Small intestine (tissue), 7 donors: ENCODE measurements at regions not wholly inside any gene's neighbourhood (a gene's known extent, or its start where the extent isn't known, plus 50 kb on each side); places are given as distances from the start of the nearest gene placed in this dataset.

Experiments
- DNase-seq, 2 donors: peaks; one replicate each; pipeline versions ENCODE4 v3.0.0 to v3.0.0-alpha.2; 2013
- FAIRE-seq: peaks from 2 replicates; lab custom pipeline; 2012; peaks lifted over from hg19 to GRCh38; lab: Jason Lieb, UNC
- H3K27ac ChIP-seq, 3 donors: one replicate each; pipeline ENCODE4 v1.5.1; 2013; ENCODE audit warnings: low read length in 2 of 3, mild to moderate bottlenecking in 2 of 3, control low read depth in 1 of 3, inconsistent platforms in 1 of 3, low read depth in 1 of 3, moderate library complexity in 1 of 3
- H3K27me3 ChIP-seq, 3 donors: one replicate each; pipeline ENCODE4 v1.6.1; 2013; ENCODE audit warnings: low read length in 3 of 3, inconsistent platforms in 1 of 3; ENCODE audit not compliant: control insufficient read depth in 3 of 3, insufficient read depth in 3 of 3
- H3K36me3 ChIP-seq, 3 donors: one replicate each; pipeline ENCODE4 v1.6.1; 2013; ENCODE audit warnings: low read length in 3 of 3, inconsistent platforms in 1 of 3, low read depth in 1 of 3, mild to moderate bottlenecking in 1 of 3, moderate library complexity in 1 of 3; ENCODE audit not compliant: control insufficient read depth in 3 of 3, insufficient read depth in 2 of 3
- H3K4me1 ChIP-seq, 3 donors: one replicate each; pipeline ENCODE4 v1.6.1; 2013; ENCODE audit warnings: low read length in 2 of 3, inconsistent platforms in 1 of 3, low read depth in 1 of 3, mild to moderate bottlenecking in 1 of 3, moderate library complexity in 1 of 3; ENCODE audit not compliant: control insufficient read depth in 3 of 3, insufficient read depth in 2 of 3
- H3K4me3 ChIP-seq, 3 donors: one replicate each; pipeline ENCODE4 v1.5.1; 2013; ENCODE audit warnings: low read length in 3 of 3, control low read depth in 1 of 3, inconsistent platforms in 1 of 3, low read depth in 1 of 3, mild to moderate bottlenecking in 1 of 3, moderate library complexity in 1 of 3
- H3K9me3 ChIP-seq, 2 donors: one replicate each; pipeline ENCODE4 v1.6.1; 2013; ENCODE audit warnings: low read depth in 1 of 2, low read length in 1 of 2; ENCODE audit not compliant: control insufficient read depth in 2 of 2, insufficient read depth in 1 of 2
- WGBS, 3 donors: extraction: QIAGEN DNeasy Blood & Tissue Kit; methylation state at CpG; one replicate each; pipeline ENCODE4 v1.1.7; 2013; 5-methylcytosine and 5-hydroxymethylcytosine counted together
- donor health status: healthy with polysubstance abuse.
- donor health status: control.
- donor health status: control.
- donor health status: Bipolar disorder and iron deficiency.
- donor health status: healthy.

- no peak overlapping the region for H3K4me3 ChIP-seq
- WGBS, 3 donors, result 76 to 82% (median 77%) methylated on average over 8 of the region's 8 CpGs
- H3K27ac ChIP-seq, result no peak overlapping the region
- FAIRE-seq (no peak), DNase-seq (no peak)
- peaks cover 0 to 4% (median 0%) of the 10 kb centered on the region in 3 donors for H3K27me3 ChIP-seq
- H3K36me3 ChIP-seq, result no peaks in the 10 kb centered on the region
- H3K9me3 ChIP-seq, result no peaks in the 10 kb centered on the region
- H3K4me1 ChIP-seq, result no peaks in the 10 kb centered on the region
These were observed 1450.5 kb downstream of the BRD1 start for GRCh38 chr22:48376936-48377712.

GRCh38 chr22:48376428-48376827, 1451.2 kb downstream of the BRD1 start:
- 40 to 54% (median 50%) methylated on average over 8 of the region's 8 CpGs for WGBS, 3 donors

DNA sequence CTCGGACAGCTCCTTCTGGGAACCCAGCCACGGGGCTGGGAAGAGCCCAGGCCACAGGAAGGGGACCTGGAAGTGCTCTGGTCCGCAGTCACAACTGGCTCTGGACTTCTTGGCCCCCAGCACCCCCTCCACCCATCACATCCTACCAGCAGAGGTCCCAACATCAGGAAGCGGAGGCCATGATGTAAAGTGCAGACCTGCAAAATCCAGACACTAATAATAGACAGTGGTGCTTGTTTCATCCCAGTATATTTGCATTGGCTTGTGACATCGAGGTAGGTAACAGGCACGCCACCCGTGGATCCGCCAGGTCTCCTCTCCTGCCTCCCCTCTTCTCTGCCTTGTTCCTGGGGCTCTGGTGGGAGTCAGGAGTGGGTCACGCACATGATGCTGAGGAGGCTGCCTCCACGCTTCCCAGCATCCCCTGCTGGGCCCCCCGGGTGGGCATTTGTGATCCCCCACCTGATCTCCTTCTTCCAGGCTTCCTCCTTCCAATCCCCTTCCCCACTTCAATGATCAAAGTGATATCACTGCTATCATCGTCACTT, 1454.0 kb downstream of the BRD1 start:
- Histone ChIP-seq H3K36me3 (no peaks in the 10 kb centered on the region), H3K9me3 (no peaks in the 10 kb centered on the region), H3K27ac (no peak overlapping the region), H3K27me3 (peaks cover 0 to 4% (median 0%) of the 10 kb centered on the region in 3 donors), H3K4me1 (peaks cover 0 to 4% (median 0%) of the 10 kb centered on the region in 3 donors), H3K4me3 (no peak overlapping the region)
- 70 to 80% (median 74%) methylated on average over 12 of the region's 12 CpGs for WGBS, 3 donors
- FAIRE-seq, result no peak
- DNase-seq, result no peak

More at GRCh38 chr22:48376428-48376827, 1451.2 kb downstream of the BRD1 start:
- Histone ChIP-seq H3K36me3 (no peaks in the 10 kb centered on the region), H3K4me1 (no peaks in the 10 kb centered on the region), H3K4me3 (no peak overlapping the region), H3K9me3 (no peaks in the 10 kb centered on the region), H3K27me3 (peaks cover 0 to 4% (median 0%) of the 10 kb centered on the region in 3 donors), H3K27ac (no peak overlapping the region)
- FAIRE-seq (no peak), DNase-seq (no peak)

DNA sequence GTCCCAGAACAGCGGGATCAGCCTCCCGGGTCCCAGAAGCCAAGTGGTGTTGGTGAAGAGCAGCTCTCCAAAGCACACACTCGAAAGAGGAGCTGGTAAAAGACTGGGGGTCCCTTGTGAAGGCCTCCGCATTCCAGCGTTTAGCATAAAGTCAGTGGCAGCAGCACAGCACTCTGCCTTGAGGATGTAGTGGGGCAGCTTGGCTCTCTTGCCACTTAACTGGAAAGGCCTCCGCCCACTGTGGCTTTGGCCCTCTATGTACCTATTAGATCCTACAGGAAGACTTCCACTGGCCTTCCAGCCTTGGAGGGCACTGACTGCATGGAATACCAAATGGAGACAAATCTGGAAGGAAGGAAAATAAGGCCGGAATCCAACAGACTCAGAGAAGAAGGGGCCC, 1455.3 kb downstream of the BRD1 start:
- peaks cover 0 to 4% (median 0%) of the 10 kb centered on the region in 3 donors for H3K27me3 ChIP-seq
- H3K36me3 ChIP-seq, result no peaks in the 10 kb centered on the region
- FAIRE-seq (no peak), DNase-seq (no peak)
- 78 to 88% (median 85%) methylated on average over 7 of the region's 7 CpGs for WGBS, 3 donors
- no peak overlapping the region for H3K27ac ChIP-seq
- no peak overlapping the region for H3K4me3 ChIP-seq
- peaks cover 0 to 4% (median 0%) of the 10 kb centered on the region in 3 donors for H3K4me1 ChIP-seq
- H3K9me3 ChIP-seq, result no peaks in the 10 kb centered on the region

- Histone ChIP-seq H3K27me3 (peaks cover 0 to 2% (median 0%) of the 10 kb centered on the region in 3 donors), H3K36me3 (no peaks in the 10 kb centered on the region), H3K4me1 (peaks cover 0 to 4% (median 0%) of the 10 kb centered on the region in 3 donors), H3K27ac (no peak overlapping the region), H3K4me3 (no peak overlapping the region), H3K9me3 (no peaks in the 10 kb centered on the region)
- DNase-seq (no peak), FAIRE-seq (no peak)
- WGBS, 3 donors, result 74 to 83% (median 83%) methylated on average over 7 of the region's 7 CpGs
These were observed 1456.3 kb downstream of the BRD1 start for GRCh38 chr22:48371391-48371790.

- FAIRE-seq (no peak), DNase-seq (peak in 1 of 2 donors; percentile 4)
- 56 to 62% (median 56%) methylated on average over 13 of the region's 13 CpGs for WGBS, 3 donors
- Histone ChIP-seq H3K4me3 (no peak overlapping the region), H3K4me1 (peaks cover 0 to 4% (median 0%) of the 10 kb centered on the region in 3 donors), H3K27me3 (peaks cover 0 to 2% (median 0%) of the 10 kb centered on the region in 3 donors), H3K36me3 (no peaks in the 10 kb centered on the region), H3K9me3 (no peaks in the 10 kb centered on the region), H3K27ac (no peak overlapping the region)
These were observed 1457.0 kb downstream of the BRD1 start for GRCh38 chr22:48370508-48371325.

- Histone ChIP-seq H3K27ac (no peak overlapping the region), H3K4me3 (no peak overlapping the region), H3K9me3 (no peaks in the 10 kb centered on the region), H3K36me3 (no peaks in the 10 kb centered on the region), H3K27me3 (peaks cover 0 to 2% (median 0%) of the 10 kb centered on the region in 3 donors), H3K4me1 (peaks cover 0 to 4% (median 0%) of the 10 kb centered on the region in 3 donors)
- peak; percentile 20 to 71 for DNase-seq
- WGBS, 3 donors, result 20 to 29% (median 26%) methylated on average over 17 of the region's 17 CpGs
- FAIRE-seq, result no peak
These were observed 1457.7 kb downstream of the BRD1 start for GRCh38 chr22:48369789-48370507.
